ENCODE measurements at regions not wholly inside any gene's neighbourhood (a gene's known extent, or its start where the extent isn't known, plus 50 kb on each side); places are given as distances from the start of the nearest gene placed in this dataset.
"Not testable (repeated sequence)": the region's sequence is repeated elsewhere in the genome, so short reads cannot be mapped to it uniquely, and the experiment has no call there.

DNA sequence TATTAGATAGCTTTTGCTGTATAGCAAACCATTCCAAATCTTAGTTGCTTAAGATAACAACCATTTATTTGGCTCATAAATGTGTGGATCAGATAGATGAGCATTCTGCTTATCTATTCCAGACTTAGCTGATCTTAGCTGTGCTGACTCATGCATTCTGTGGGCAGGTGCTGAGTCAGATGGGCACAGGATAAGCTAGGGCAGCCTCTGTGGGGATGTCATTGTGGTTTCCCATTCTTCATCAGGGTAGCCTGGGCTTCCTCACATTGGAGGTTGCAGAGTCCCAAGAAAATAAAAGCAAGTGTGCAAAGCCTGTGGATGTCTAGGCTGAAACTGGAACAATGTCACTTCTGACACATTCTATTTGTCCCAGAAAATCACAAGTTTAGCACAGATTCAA is 917.0 kb downstream of the TYW1 start:
- ATAC-seq (ENCODE audit: low read depth) = no peak

DNA sequence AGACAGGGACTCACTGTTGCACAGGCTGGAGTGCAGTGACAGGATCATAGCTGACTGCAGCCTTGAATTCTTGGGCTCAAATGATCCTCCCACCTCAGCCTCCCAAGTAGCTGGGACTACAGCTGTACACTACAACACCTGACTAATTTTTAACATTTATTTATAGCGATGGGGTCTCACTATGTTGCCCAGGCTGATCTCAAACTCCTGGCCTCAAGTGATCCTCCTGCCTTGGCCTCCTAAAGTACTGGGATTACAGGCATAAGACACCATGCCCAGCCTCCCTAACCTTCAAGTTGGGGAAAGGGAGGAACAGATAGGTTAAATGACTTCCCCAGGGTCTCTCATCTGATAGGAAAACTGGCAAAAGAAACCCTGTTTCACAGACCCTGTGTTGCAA is 919.5 kb downstream of the TYW1 start:
- not testable (repeated sequence) for ATAC-seq (ENCODE audit: low read depth); H3K4me3 Mint-ChIP-seq; H3K36me3 Mint-ChIP-seq; H3K4me1 Mint-ChIP-seq; H3K9me3 Mint-ChIP-seq; H3K27ac Mint-ChIP-seq; H3K27me3 Mint-ChIP-seq; DNase-seq (ENCODE audit: low spot score in 2 of 2)

More for the DNA sequence above, 917.0 kb downstream of the TYW1 start:
- no peak overlapping the region for H3K4me3 Mint-ChIP-seq
- no peak overlapping the region for H3K27ac Mint-ChIP-seq
- no peaks in the 10 kb centered on the region for H3K27me3 Mint-ChIP-seq
- DNase-seq (ENCODE audit: low spot score in 2 of 2) = no peak
- H3K9me3 Mint-ChIP-seq = peaks cover 8% of the 10 kb centered on the region
- peaks cover 4% of the 10 kb centered on the region for H3K4me1 Mint-ChIP-seq
- peaks cover 4% of the 10 kb centered on the region for H3K36me3 Mint-ChIP-seq

DNA sequence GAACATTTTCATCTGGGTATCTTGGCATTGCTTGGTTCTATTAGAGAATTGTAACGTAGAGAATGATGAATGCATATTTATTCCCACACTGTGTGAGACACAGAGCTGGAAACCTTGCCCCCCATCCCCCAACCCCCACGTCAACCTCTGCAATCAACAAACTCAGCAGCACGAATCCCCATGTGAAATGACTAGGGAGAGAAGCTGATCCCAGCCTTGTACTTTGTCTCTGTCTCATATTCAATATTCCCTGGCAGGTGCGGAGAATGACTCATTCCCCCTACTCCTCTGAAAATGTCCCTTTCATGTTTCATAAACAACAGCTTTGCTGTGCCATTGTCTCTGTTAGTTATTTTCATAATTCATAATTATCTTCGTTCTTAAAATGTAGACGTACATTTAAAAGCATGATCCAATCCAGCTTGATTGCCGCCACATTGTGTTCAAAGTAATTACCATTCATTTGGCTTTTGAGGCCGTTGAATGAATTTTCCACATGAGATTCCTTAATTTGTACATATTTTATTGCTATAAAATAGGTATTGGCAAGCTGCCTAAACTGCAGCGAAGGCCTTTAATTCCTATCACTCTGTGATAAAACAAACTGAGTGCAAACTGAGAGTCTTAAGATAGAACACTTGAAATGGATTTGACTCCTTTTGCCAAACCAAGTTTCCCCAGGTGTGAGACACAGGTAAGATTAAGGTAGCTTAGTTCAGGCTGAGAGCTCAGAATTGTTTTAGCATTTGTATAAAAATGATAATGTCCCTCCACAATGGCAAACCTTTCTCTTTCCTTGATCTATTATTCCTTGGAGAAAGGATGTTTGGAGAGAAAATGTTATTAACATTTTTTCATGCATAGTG is 920.2 kb downstream of the TYW1 start:
- Mint-ChIP-seq H3K4me3 (no peak overlapping the region), H3K27ac (no peak overlapping the region), H3K4me1 (peaks cover 4% of the 10 kb centered on the region), H3K27me3 (no peaks in the 10 kb centered on the region), H3K36me3 (peaks cover 6% of the 10 kb centered on the region), H3K9me3 (peaks cover 10% of the 10 kb centered on the region)
- ATAC-seq (ENCODE audit: low read depth) (no peak), DNase-seq (ENCODE audit: low spot score in 2 of 2) (no peak)

DNA sequence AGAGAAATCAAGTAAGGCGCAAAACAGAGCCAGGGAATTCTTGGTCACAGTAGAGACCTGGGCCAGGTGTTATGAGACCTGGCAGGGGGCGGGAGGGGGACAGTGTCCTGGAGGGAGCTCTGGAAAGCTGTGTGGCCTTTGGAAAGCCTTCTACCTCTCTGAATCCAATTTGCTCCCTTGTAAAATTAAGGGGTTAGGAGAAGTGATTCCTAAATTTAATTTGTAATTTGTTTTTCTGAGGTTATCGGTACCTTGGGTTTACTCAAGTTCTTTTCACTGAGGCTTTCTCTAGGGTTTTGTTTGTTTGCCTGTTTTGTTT is 920.8 kb downstream of the TYW1 start:
- Mint-ChIP-seq H3K27me3 (no peaks in the 10 kb centered on the region), H3K9me3 (peaks cover 10% of the 10 kb centered on the region), H3K4me3 (no peak overlapping the region), H3K36me3 (peaks cover 6% of the 10 kb centered on the region), H3K4me1 (peaks cover 4% of the 10 kb centered on the region), H3K27ac (no peak overlapping the region)
- DNase-seq (ENCODE audit: low spot score in 2 of 2) (no peak), ATAC-seq (ENCODE audit: low read depth) (no peak)

DNA sequence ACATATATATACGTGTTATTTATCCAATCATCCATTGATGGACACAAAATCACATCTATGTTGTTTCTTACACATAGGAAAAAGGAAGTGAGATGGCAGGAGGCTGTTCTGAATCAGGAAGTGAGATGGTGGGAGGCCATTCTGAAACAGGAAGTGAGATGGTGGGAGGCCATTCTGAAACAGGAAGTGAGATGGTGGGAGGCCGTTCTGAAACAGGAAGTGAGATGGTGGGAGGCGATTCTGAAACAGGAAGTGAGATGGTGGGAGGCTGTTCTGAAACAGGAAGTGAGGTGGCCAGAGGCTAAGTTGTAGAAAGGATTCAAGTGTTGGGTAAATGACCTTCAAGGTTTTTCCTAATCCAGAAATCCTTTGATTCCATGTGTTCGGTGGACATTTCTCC is 921.5 kb downstream of the TYW1 start:
- H3K36me3 Mint-ChIP-seq = peaks cover 6% of the 10 kb centered on the region
- H3K4me3 Mint-ChIP-seq = no peak overlapping the region
- DNase-seq (ENCODE audit: low spot score in 2 of 2) (peak in 1 of 2 donors; percentile 20), ATAC-seq (ENCODE audit: low read depth) (peak; percentile 62)
- peak overlapping the region; percentile 62 for H3K27ac Mint-ChIP-seq
- H3K9me3 Mint-ChIP-seq = peaks cover 10% of the 10 kb centered on the region
- H3K4me1 Mint-ChIP-seq = peaks cover 4% of the 10 kb centered on the region
- no peaks in the 10 kb centered on the region for H3K27me3 Mint-ChIP-seq

DNA sequence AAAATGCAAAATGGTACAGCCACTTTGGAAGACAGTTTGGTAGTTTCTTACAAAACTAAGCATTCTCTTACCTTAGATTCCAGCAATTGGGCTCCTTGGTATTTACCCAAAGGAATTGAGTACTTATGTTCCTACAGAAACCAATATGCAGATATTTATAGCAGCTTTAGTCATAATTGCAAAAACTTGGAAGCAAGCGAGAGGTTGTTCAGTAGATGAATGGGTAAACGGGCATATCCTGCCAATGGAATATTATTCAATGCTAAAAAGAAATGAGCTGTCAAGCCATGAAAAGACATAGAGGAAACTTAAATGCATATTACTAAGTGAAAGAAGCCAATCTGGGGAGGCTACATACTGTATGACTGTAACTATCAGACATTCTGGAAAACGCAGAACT is 926.7 kb downstream of the TYW1 start:
- H3K36me3 Mint-ChIP-seq = peaks cover 2% of the 10 kb centered on the region
- H3K4me3 Mint-ChIP-seq = no peak overlapping the region
- H3K27ac Mint-ChIP-seq = no peak overlapping the region
- no peaks in the 10 kb centered on the region for H3K27me3 Mint-ChIP-seq
- H3K4me1 Mint-ChIP-seq = peaks cover under 1% of the 10 kb centered on the region
- no peak for DNase-seq (ENCODE audit: low spot score in 2 of 2)
- H3K9me3 Mint-ChIP-seq = peaks cover 6% of the 10 kb centered on the region
- ATAC-seq (ENCODE audit: low read depth) = no peak

DNA sequence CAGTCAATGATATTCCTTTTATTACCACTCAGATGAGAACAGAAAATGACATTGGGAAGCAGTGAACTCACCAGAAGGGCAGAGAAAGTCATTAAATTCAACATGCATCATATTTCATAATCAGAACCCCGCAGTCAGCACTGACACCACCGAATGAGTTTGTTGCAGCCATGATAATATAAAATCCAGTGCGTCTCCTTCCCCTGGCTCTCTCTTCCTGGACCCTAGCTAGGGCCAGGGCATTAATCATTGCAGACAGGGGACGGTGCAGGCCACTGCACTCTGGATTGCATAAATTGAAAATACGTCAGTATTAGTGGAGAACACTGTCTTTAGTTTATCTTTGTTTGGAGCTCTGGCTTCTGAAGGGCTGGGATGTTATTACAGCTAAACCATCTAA is 931.5 kb downstream of the TYW1 start:
- H3K9me3 Mint-ChIP-seq = peaks cover 6% of the 10 kb centered on the region
- no peak overlapping the region for H3K4me3 Mint-ChIP-seq
- H3K36me3 Mint-ChIP-seq = no peaks in the 10 kb centered on the region
- H3K27ac Mint-ChIP-seq = no peak overlapping the region
- no peak for DNase-seq (ENCODE audit: low spot score in 2 of 2)
- ATAC-seq (ENCODE audit: low read depth) = no peak
- no peaks in the 10 kb centered on the region for H3K27me3 Mint-ChIP-seq
- H3K4me1 Mint-ChIP-seq = no peaks in the 10 kb centered on the region

DNA sequence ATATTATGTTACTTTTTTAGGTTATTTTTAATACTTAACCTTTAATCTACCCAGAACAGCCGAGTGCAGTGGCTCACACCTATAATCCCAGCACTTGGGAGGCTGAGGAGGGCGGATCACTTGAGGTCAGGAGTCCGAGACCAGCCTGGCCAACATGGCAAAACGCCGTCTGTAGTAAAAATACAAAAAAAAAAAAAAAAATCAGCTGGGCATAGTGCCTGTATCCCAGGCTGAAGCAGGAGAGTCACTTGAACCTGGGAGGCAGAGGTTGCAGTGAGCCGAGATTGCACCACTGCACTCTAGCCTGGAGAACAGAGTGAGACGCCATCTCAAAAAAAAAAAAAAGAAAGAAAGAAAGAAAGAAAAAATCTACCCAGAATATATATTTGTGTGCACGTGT is 939.8 kb downstream of the TYW1 start:
- ATAC-seq (ENCODE audit: low read depth); DNase-seq (ENCODE audit: low spot score in 2 of 2); H3K27me3 Mint-ChIP-seq; H3K4me3 Mint-ChIP-seq; H3K36me3 Mint-ChIP-seq; H3K4me1 Mint-ChIP-seq; H3K9me3 Mint-ChIP-seq; H3K27ac Mint-ChIP-seq: not testable (repeated sequence)

DNA sequence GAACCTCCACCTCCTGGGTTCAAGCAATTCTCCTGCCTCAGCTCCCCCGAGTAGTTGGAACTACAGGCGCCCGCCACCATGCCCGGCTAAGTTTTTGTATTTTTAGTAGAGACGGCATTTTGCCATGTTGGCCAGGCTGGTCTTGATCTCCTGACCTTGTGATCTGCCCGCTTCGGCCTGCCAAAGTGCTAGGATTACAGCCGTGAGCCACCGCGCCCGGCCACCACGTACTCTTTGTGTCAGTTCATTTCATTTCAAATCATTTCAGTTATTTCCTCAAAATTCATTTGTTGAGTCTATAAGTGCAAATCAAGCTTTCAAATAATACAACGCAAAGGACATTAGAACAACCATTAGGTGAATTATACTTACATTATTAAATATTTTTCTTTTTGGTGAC is 943.8 kb downstream of the TYW1 start:
- Mint-ChIP-seq H3K4me3 (no peak overlapping the region), H3K27me3 (no peaks in the 10 kb centered on the region), H3K4me1 (no peaks in the 10 kb centered on the region), H3K27ac (no peak overlapping the region), H3K36me3 (no peaks in the 10 kb centered on the region), H3K9me3 (peaks cover 6% of the 10 kb centered on the region)
- DNase-seq (ENCODE audit: low spot score in 2 of 2) (no peak), ATAC-seq (ENCODE audit: low read depth) (no peak)

DNA sequence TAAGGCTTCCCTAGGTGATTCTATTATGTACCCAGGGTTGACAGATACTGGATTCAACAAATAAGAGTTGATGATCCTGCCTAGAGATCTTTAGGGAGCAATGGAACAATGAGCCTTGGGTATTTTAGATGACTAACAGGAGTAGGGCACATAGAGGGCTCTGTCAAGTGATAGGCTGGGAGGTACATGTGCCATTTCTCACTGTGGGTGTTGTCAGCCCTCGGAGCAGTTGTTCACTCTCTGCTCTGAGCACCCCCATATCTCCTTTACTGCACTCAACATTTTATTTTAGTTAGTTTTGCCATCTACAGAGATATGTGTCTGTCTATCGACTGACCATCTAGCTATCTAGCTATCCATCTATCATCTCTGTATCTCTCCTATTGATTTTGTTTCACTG is 950.6 kb downstream of the TYW1 start:
- no peaks in the 10 kb centered on the region for H3K36me3 Mint-ChIP-seq
- H3K27ac Mint-ChIP-seq = no peak overlapping the region
- ATAC-seq (ENCODE audit: low read depth) (no peak), DNase-seq (ENCODE audit: low spot score in 2 of 2) (no peak)
- peaks cover 7% of the 10 kb centered on the region for H3K9me3 Mint-ChIP-seq
- no peak overlapping the region for H3K4me3 Mint-ChIP-seq
- H3K4me1 Mint-ChIP-seq = no peaks in the 10 kb centered on the region
- H3K27me3 Mint-ChIP-seq = no peaks in the 10 kb centered on the region

DNA sequence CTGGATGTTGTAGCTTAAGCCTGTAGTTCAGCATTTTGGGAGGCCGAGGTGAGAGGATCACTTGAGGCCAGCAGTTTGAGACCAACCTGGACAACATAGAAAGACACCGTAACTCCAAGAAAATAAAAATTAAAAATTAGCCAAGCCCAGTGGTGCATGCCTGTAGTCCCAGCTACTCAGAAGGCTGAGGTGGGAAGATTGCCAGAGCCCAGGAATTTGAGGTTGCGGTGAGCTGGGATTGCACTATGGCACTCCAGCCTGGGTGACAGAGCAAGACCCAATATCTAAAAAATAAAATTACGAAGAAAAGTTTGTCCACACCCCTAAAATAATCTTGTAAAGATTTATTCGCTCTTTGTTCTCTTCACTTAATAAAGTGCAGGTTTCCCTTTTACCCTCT is 951.0 kb downstream of the TYW1 start:
- Mint-ChIP-seq H3K36me3 (no peaks in the 10 kb centered on the region), H3K27me3 (no peaks in the 10 kb centered on the region), H3K27ac (no peak overlapping the region), H3K4me3 (no peak overlapping the region), H3K9me3 (peaks cover 7% of the 10 kb centered on the region), H3K4me1 (no peaks in the 10 kb centered on the region)
- ATAC-seq (ENCODE audit: low read depth) (no peak), DNase-seq (ENCODE audit: low spot score in 2 of 2) (no peak)

DNA sequence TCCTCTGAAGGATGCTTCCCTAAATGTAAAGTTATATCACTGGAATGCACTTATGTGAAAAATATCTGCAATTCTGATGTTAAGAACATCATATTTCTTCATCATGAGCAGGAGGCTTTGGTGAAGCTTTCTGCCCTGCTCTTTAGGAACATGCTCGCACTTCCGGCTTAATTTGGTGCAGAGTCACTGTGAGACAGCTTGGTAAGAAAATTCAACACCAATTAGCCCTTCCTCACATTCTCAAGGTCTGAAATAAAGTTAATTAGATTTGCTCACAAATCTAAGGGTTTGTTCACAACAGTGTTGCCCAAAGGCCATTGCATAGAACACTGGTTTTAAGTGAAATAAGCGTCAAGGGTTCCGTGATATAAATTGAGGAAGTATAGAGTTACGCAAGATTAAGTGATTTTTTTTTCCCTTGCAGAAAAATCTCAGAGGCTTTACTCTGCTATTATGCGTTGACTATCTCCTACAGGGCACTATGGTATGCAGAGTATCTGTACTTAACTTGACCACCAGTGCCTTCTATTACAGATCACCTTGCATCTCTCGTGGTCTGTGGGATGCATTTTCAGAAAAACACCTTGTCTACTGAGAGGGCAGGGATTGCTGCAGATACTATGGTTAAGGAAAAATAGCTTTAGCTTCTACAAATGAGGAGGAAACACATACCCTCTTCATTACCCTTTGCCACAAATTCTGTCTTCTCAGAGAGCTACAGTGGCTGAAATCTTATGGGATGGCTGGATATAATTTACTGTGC is 953.9 kb downstream of the TYW1 start:
- no peaks in the 10 kb centered on the region for H3K36me3 Mint-ChIP-seq
- no peak overlapping the region for H3K4me3 Mint-ChIP-seq
- peaks cover 5% of the 10 kb centered on the region for H3K9me3 Mint-ChIP-seq
- DNase-seq (ENCODE audit: low spot score in 2 of 2) (no peak), ATAC-seq (ENCODE audit: low read depth) (no peak)
- no peaks in the 10 kb centered on the region for H3K4me1 Mint-ChIP-seq
- no peak overlapping the region for H3K27ac Mint-ChIP-seq
- H3K27me3 Mint-ChIP-seq = peaks cover 2% of the 10 kb centered on the region

DNA sequence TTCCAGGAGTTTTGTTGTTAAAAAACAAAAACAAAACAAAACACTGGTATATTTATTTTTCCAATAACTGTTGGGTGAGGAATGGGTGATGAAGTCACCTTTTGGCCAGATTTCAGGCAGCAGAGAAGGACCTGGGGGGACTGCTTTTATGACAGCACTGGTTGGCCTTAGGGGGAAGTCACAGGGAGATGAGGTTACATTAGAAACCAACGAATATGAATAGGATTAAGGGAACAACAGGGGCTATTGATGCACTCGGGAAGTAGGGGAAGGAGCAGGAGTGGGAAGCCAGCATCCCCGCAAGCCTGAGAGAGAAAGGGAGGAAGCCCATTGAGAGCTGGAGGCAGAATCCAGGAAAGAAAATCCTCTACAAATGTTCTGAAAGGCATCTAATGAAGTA is 958.4 kb downstream of the TYW1 start:
- Mint-ChIP-seq H3K27me3 (peaks cover 2% of the 10 kb centered on the region), H3K4me3 (no peak overlapping the region), H3K9me3 (peaks cover 8% of the 10 kb centered on the region), H3K4me1 (no peaks in the 10 kb centered on the region), H3K36me3 (no peaks in the 10 kb centered on the region), H3K27ac (no peak overlapping the region)
- ATAC-seq (ENCODE audit: low read depth) = no peak
- DNase-seq (ENCODE audit: low spot score in 2 of 2) = no peak

DNA sequence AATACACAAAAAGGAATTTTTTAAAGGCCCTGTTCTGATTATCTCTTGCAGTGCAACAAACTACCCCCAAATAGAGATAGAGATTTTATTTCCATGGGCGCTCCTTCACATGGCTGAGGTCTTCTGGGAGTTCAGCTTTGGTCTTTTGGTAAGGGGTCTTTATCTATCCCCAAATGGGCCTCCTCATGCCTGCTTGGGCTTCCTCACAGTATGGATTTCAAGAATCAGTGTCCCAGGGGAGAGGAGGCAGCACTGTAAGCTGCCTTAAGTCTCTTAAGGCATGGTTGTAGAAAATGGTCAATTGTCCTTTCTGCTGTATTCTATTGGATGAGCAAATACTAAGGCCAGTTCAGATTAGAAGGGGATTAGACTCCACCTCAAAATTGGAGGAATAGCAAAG is 966.2 kb downstream of the TYW1 start:
- DNase-seq (ENCODE audit: low spot score in 2 of 2) (no peak), ATAC-seq (ENCODE audit: low read depth) (no peak)
- Mint-ChIP-seq H3K4me1 (no peaks in the 10 kb centered on the region), H3K36me3 (no peaks in the 10 kb centered on the region), H3K9me3 (peaks cover 8% of the 10 kb centered on the region), H3K27ac (no peak overlapping the region), H3K4me3 (no peak overlapping the region), H3K27me3 (no peaks in the 10 kb centered on the region)

DNA sequence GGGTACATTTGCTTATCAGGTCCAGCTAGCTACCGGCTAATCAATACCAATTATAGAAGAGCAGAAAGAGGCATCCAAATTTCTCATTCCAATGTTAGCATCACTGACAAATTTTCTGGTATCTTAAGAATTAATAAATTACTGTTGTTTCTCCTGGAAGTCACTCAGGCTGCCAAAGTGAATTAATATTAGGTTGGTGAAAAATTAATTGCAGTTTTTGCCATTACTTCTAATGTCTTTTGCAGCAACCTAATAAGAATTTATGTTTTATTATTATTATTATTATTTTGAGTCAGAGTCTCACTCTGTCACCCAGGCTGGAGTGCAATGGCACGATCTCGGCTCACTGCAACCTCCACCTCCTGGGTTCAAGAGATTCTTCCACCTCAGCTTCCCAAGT is 979.9 kb downstream of the TYW1 start:
- ATAC-seq (ENCODE audit: low read depth) (no peak), DNase-seq (ENCODE audit: low spot score in 2 of 2) (no peak)
- Mint-ChIP-seq H3K9me3 (peaks cover 2% of the 10 kb centered on the region), H3K36me3 (peaks cover 1% of the 10 kb centered on the region), H3K27ac (no peak overlapping the region), H3K4me1 (no peaks in the 10 kb centered on the region), H3K27me3 (no peaks in the 10 kb centered on the region), H3K4me3 (no peak overlapping the region)

Data from memory B cell (primary cell).